Hematopoietic multipotent progenitor cell treated with erythropoietin and hydrocortisone succinate and interleukin-3 and kit ligand, for 17 days (in vitro differentiated cells): ENCODE measurements at regions not wholly inside any gene's neighbourhood (a gene's known extent, or its start where the extent isn't known, plus 50 kb on each side); places are given as distances from the start of the nearest gene placed in this dataset.
"Not testable (repeated sequence)": the region's sequence is repeated elsewhere in the genome, so short reads cannot be mapped to it uniquely, and the experiment has no call there.

Experiments
- DNase-seq: peaks from one replicate; pipeline ENCODE4 v3.0.0-alpha.2; 2015; ENCODE audit warnings: low spot score

- not testable (repeated sequence) for DNase-seq
These were observed 60.8 kb upstream of the JARID2 start for GRCh38 chr6:15185111-15185510.

GRCh38 chr6:15193451-15193850, 52.4 kb upstream of the JARID2 start:
- not testable (repeated sequence) for DNase-seq

- no peak for DNase-seq
These were observed 51.4 kb upstream of the JARID2 start for GRCh38 chr6:15194453-15194852.
